H9 (cell line): ENCODE measurements at regions not wholly inside any gene's neighbourhood (a gene's known extent, or its start where the extent isn't known, plus 50 kb on each side); places are given as distances from the start of the nearest gene placed in this dataset.

Experiments
- DNase-seq: peaks from one replicate; pipeline ENCODE4 v3.0.0-alpha.2; 2017
- H2AFZ ChIP-seq: one replicate; pipeline ENCODE4 v1.6.1; 2013; ENCODE audit warnings: mild to moderate bottlenecking, low read length, control low read depth, moderate library complexity
- H2AK5ac ChIP-seq: 2 replicates; pipeline ENCODE4 v1.6.1; 2013; ENCODE audit warnings: low read length, control low read depth, mixed read lengths; ENCODE audit not compliant: insufficient read length
- H2BK120ac ChIP-seq: one replicate; pipeline ENCODE4 v1.6.1; 2013; ENCODE audit warnings: low read depth, mild to moderate bottlenecking, low read length, control low read depth, inconsistent platforms; ENCODE audit not compliant: poor library complexity, severe bottlenecking
- H2BK12ac ChIP-seq: 2 replicates; pipeline ENCODE4 v1.6.1; 2013; ENCODE audit warnings: low read length, control low read depth, mixed read lengths, low read depth; ENCODE audit not compliant: insufficient read length
- H2BK15ac ChIP-seq: 2 replicates; pipeline ENCODE4 v1.6.1; 2013; ENCODE audit warnings: low read depth, low read length, control low read depth
- H2BK20ac ChIP-seq: one replicate; pipeline ENCODE4 v1.6.1; 2013; ENCODE audit warnings: low read depth, mild to moderate bottlenecking, low read length, control low read depth, inconsistent platforms; ENCODE audit not compliant: poor library complexity, severe bottlenecking
- H2BK5ac ChIP-seq: 2 replicates; pipeline ENCODE4 v1.6.1; 2013; ENCODE audit warnings: low read length, control low read depth, mixed read lengths; ENCODE audit not compliant: insufficient read length
- H3K14ac ChIP-seq: 2 replicates; pipeline ENCODE4 v1.6.1; 2013; ENCODE audit warnings: low read length, control low read depth; ENCODE audit not compliant: insufficient read depth
- H3K18ac ChIP-seq: 2 replicates; pipeline ENCODE4 v1.6.1; 2013; ENCODE audit warnings: low read depth, mild to moderate bottlenecking, mixed read lengths, low read length, control low read depth; ENCODE audit not compliant: insufficient read length
- H3K23ac ChIP-seq: 2 replicates; pipeline ENCODE4 v1.6.1; 2013; ENCODE audit warnings: low read length, control low read depth, mixed read lengths, low read depth; ENCODE audit not compliant: insufficient read length
- H3K23me2 ChIP-seq: 2 replicates; pipeline ENCODE4 v1.6.1; 2013; ENCODE audit warnings: low read depth, mild to moderate bottlenecking, mixed read lengths, low read length, control low read depth; ENCODE audit not compliant: insufficient read length, poor library complexity, severe bottlenecking
- H3K27ac ChIP-seq: 2 replicates; pipeline ENCODE4 v1.5.1; 2013; ENCODE audit warnings: low read length, control low read depth, mixed read lengths, low read depth; ENCODE audit not compliant: insufficient read length
- H3K27me3 ChIP-seq: 2 replicates; pipeline ENCODE4 v1.6.1; 2013; ENCODE audit warnings: low read length, control low read depth, inconsistent platforms; ENCODE audit not compliant: insufficient read depth
- H3K4ac ChIP-seq: 2 replicates; pipeline ENCODE4 v1.6.1; 2013; ENCODE audit warnings: low read depth, mild to moderate bottlenecking, control low read depth, inconsistent platforms, low read length, moderate library complexity
- H3K4me1 ChIP-seq: 2 replicates; pipeline ENCODE4 v1.6.1; 2013; ENCODE audit warnings: low read length, control low read depth, inconsistent platforms; ENCODE audit not compliant: insufficient read depth
- H3K4me2 ChIP-seq: 2 replicates; pipeline ENCODE4 v1.6.1; 2013; ENCODE audit warnings: low read length, control low read depth, mixed read lengths; ENCODE audit not compliant: insufficient read length, insufficient read depth
- H3K56ac ChIP-seq: 2 replicates; pipeline ENCODE4 v1.6.1; 2013; ENCODE audit warnings: low read depth, mild to moderate bottlenecking, mixed read lengths, low read length, control low read depth; ENCODE audit not compliant: insufficient read length
- H3K79me1 ChIP-seq: 2 replicates; pipeline ENCODE4 v1.6.1; 2013; ENCODE audit warnings: low read depth, mild to moderate bottlenecking, moderate library complexity, low read length, control low read depth, inconsistent platforms; ENCODE audit not compliant: insufficient read depth, poor library complexity, severe bottlenecking
- H3K79me2 ChIP-seq: 2 replicates; pipeline ENCODE4 v1.6.1; 2013; ENCODE audit warnings: low read length, control low read depth, inconsistent platforms; ENCODE audit not compliant: insufficient read depth
- H3K9ac ChIP-seq: 2 replicates; pipeline ENCODE4 v1.6.1; 2013; ENCODE audit warnings: low read length, control low read depth, mixed read lengths; ENCODE audit not compliant: insufficient read length; ENCODE audit errors: extremely low read depth
- H3K9me3 ChIP-seq: one replicate; pipeline ENCODE4 v1.6.1; 2013; ENCODE audit warnings: low read depth, low read length, inconsistent platforms; ENCODE audit not compliant: control insufficient read depth
- H3T11ph ChIP-seq: one replicate; pipeline ENCODE4 v1.6.1; 2013; ENCODE audit warnings: mild to moderate bottlenecking, low read length, control low read depth, inconsistent platforms
- H4K20me1 ChIP-seq: one replicate; pipeline ENCODE4 v1.6.1; 2013; ENCODE audit not compliant: control insufficient read depth, insufficient read length, insufficient read depth
- H4K5ac ChIP-seq: 2 replicates; pipeline ENCODE4 v1.6.1; 2013; ENCODE audit warnings: low read depth, mild to moderate bottlenecking, mixed read lengths, low read length, control low read depth; ENCODE audit not compliant: insufficient read length
- H4K8ac ChIP-seq: replicated peaks from 2 replicates; pipeline ENCODE4 v1.6.1; 2013; ENCODE audit warnings: low read length, control low read depth, mixed read lengths, low read depth; ENCODE audit not compliant: insufficient read length
- H4K91ac ChIP-seq: 2 replicates; pipeline ENCODE4 v1.6.1; 2013; ENCODE audit warnings: low read depth, mild to moderate bottlenecking, moderate library complexity, mixed read lengths, low read length, control low read depth; ENCODE audit not compliant: insufficient read length
- H3K27ac Mint-ChIP-seq, 3 experiments: 2 replicates in 2 of 3; 3 replicates in 1 of 3; pipeline ENCODE4 v1.8.0; 2020 to 2021; ENCODE audit warnings: mixed read lengths in 3 of 3, mild to moderate bottlenecking in 1 of 3, moderate library complexity in 1 of 3
- H3K27me3 Mint-ChIP-seq: 2 replicates; pipeline ENCODE4 v1.8.0; 2021; ENCODE audit warnings: low read depth, mild to moderate bottlenecking, moderate library complexity, mixed read lengths
- H3K36me3 Mint-ChIP-seq, 3 experiments: 2 replicates in 2 of 3; 3 replicates in 1 of 3; pipeline ENCODE4 v1.8.0; 2020 to 2021; ENCODE audit warnings: low read depth in 3 of 3, mixed read lengths in 3 of 3; ENCODE audit not compliant: insufficient read depth in 1 of 3
- H3K4me1 Mint-ChIP-seq, 2 experiments: 2 replicates each; pipeline ENCODE4 v1.8.0; 2020; ENCODE audit warnings: mixed read lengths in 2 of 2
- H3K4me3 Mint-ChIP-seq, 2 experiments: 2 replicates in 1 of 2; 3 replicates in 1 of 2; pipeline ENCODE4 v1.8.0; 2020 to 2021; ENCODE audit warnings: mild to moderate bottlenecking in 2 of 2, mixed read lengths in 2 of 2, moderate library complexity in 1 of 2
- H3K9me3 Mint-ChIP-seq, 2 experiments: 2 replicates in 1 of 2; 3 replicates in 1 of 2; pipeline ENCODE4 v1.8.0; 2020; ENCODE audit warnings: mild to moderate bottlenecking in 2 of 2, mixed read lengths in 2 of 2, moderate library complexity in 1 of 2
- WGBS: extraction: QIAGEN DNeasy Blood & Tissue Kit; methylation state at CpG from one replicate; pipeline ENCODE4 v1.1.7; 2013; ENCODE audit warnings: missing lambda C conversion rate, low lambda C conversion rate, mixed read lengths; ENCODE audit not compliant: insufficient read length; ENCODE audit errors: extremely low coverage; 5-methylcytosine and 5-hydroxymethylcytosine counted together
- TF ChIP-seq, protein P1 (sequence below): fragments of 200-600 bp; sonication (generic); conservative IDR thresholded peaks from 3 replicates; pipeline ENCODE4 v1.8.0; 2021; ENCODE audit warnings: antibody characterized with exemption, mild to moderate bottlenecking

- Mint-ChIP-seq H3K4me1 (peaks cover 80 to 85% of the 10 kb centered on the region in 2 experiments), H3K27me3 (no peaks in the 10 kb centered on the region), H3K4me3 (no peak overlapping the region), H3K9me3 (no peaks in the 10 kb centered on the region), H3K27ac (peak overlapping the region; percentile 65 to 96 (median 95); a peak in 6 of 7 replicates), H3K36me3 (peaks cover 0 to 3% (median 0%) of the 10 kb centered on the region in 3 experiments; a peak in 1 of 7 replicates)
- no peak overlapping the region for H3T11ph ChIP-seq
- H4K20me1 ChIP-seq = no peaks in the 10 kb centered on the region
- no peak overlapping the region for H4K91ac ChIP-seq
- no peak overlapping the region for H2AK5ac ChIP-seq
- H3K9me3 ChIP-seq = no peaks in the 10 kb centered on the region
- H4K5ac ChIP-seq = no peak overlapping the region
- H3K9ac ChIP-seq = no peak overlapping the region
- no CpG with 5 or more reads among the region's 4 CpGs for WGBS
- H3K56ac ChIP-seq = no peak overlapping the region
- no peak overlapping the region for H2BK12ac ChIP-seq
- H2BK120ac ChIP-seq = no peak overlapping the region
- H3K4ac ChIP-seq = no peak overlapping the region
- TF ChIP-seq, protein P1, sequence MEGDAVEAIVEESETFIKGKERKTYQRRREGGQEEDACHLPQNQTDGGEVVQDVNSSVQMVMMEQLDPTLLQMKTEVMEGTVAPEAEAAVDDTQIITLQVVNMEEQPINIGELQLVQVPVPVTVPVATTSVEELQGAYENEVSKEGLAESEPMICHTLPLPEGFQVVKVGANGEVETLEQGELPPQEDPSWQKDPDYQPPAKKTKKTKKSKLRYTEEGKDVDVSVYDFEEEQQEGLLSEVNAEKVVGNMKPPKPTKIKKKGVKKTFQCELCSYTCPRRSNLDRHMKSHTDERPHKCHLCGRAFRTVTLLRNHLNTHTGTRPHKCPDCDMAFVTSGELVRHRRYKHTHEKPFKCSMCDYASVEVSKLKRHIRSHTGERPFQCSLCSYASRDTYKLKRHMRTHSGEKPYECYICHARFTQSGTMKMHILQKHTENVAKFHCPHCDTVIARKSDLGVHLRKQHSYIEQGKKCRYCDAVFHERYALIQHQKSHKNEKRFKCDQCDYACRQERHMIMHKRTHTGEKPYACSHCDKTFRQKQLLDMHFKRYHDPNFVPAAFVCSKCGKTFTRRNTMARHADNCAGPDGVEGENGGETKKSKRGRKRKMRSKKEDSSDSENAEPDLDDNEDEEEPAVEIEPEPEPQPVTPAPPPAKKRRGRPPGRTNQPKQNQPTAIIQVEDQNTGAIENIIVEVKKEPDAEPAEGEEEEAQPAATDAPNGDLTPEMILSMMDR = no peak
- H3K18ac ChIP-seq = no peak overlapping the region
- no peak overlapping the region for H3K27ac ChIP-seq
- H3K79me1 ChIP-seq = peaks cover 2% of the 10 kb centered on the region
- peaks cover 8% of the 10 kb centered on the region; the same call in 1 of the 2 replicates for H3K4me1 ChIP-seq
- no peak overlapping the region for H3K4me2 ChIP-seq
- no peak overlapping the region for H2BK20ac ChIP-seq
- no peak overlapping the region for H2BK15ac ChIP-seq
- H4K8ac ChIP-seq = no peak overlapping the region
- H3K23me2 ChIP-seq = no peaks in the 10 kb centered on the region
- no peaks in the 10 kb centered on the region for H3K27me3 ChIP-seq
- H2BK5ac ChIP-seq = no peak overlapping the region
- no peak for DNase-seq
- H2AFZ ChIP-seq = no peak overlapping the region
- 0 out of 2 replicates have a peak, but pooled peaks cover 2% of the 10 kb centered on the region for H3K79me2 ChIP-seq
- H3K23ac ChIP-seq = no peak overlapping the region
- no peak overlapping the region for H3K14ac ChIP-seq
Measured at GRCh38 chr2:167386694-167387093, 498.4 kb downstream of the XIRP2 start.
